ENCODE measurements at regions not wholly inside any gene's neighbourhood (a gene's known extent, or its start where the extent isn't known, plus 50 kb on each side); places are given as distances from the start of the nearest gene placed in this dataset.

GRCh38 chr1:91123773-91124172 is 101.9 kb upstream of the ZNF644 start:
- Histone ChIP-seq H3K27ac (ENCODE audit: insufficient read depth in 1 of 2, low read depth in 1 of 2, low read length in 2 of 2, poor library complexity in 1 of 2, severe bottlenecking in 2 of 2) (no peak overlapping the region), H3K4me3 (ENCODE audit: control insufficient read depth in 1 of 7, extremely low read depth in 1 of 7, insufficient read depth in 4 of 7, low read depth in 2 of 7, low read length in 6 of 7) (no peak overlapping the region), H3K27me3 (replicated peaks in 2 of 5; ENCODE audit: control insufficient read depth in 4 of 5, insufficient read depth in 5 of 5, low read length in 4 of 5) (no peaks in the 10 kb centered on the region), H3K9me3 (ENCODE audit: control extremely low read depth in 1 of 5, control insufficient read depth in 4 of 5, insufficient read depth in 2 of 5, low read depth in 1 of 5, low read length in 4 of 5) (no peaks in the 10 kb centered on the region), H3K36me3 (ENCODE audit: control insufficient read depth in 4 of 4, insufficient read depth in 4 of 4, low read length in 3 of 4) (no peaks in the 10 kb centered on the region), H3K4me1 (ENCODE audit: control extremely low read depth in 1 of 4, control insufficient read depth in 4 of 4, insufficient read depth in 4 of 4, low read length in 3 of 4) (no peaks in the 10 kb centered on the region)
- no peak for DNase-seq
- WGBS (ENCODE audit: insufficient coverage): 81% methylated on average over 4 of the region's 4 CpGs
- POLR2A ChIA-PET: no interaction called here
- CTCF ChIA-PET: interaction anchor here (1.1 kb wide), 1 partner anchor 13 kb away, joined by 3 read pairs; no protein-coding TSS in a partner anchor

- CTCF ChIA-PET: no interaction called here
- WGBS (ENCODE audit: insufficient coverage): no CpG with 5 or more reads among the region's 2 CpGs
These were observed 101.5 kb upstream of the ZNF644 start for GRCh38 chr1:91123319-91123718.

GRCh38 chr1:91122106-91122717 is 100.4 kb upstream of the ZNF644 start:
- no peaks in the 10 kb centered on the region for H3K36me3 ChIP-seq (ENCODE audit: control insufficient read depth in 4 of 4, insufficient read depth in 4 of 4, low read length in 3 of 4)
- H3K27me3 ChIP-seq (replicated peaks in 2 of 5; ENCODE audit: control insufficient read depth in 4 of 5, insufficient read depth in 5 of 5, low read length in 4 of 5): no peaks in the 10 kb centered on the region
- no peaks in the 10 kb centered on the region for H3K4me1 ChIP-seq (ENCODE audit: control extremely low read depth in 1 of 4, control insufficient read depth in 4 of 4, insufficient read depth in 4 of 4, low read length in 3 of 4)
- no peaks in the 10 kb centered on the region for H3K9me3 ChIP-seq (ENCODE audit: control extremely low read depth in 1 of 5, control insufficient read depth in 4 of 5, insufficient read depth in 2 of 5, low read depth in 1 of 5, low read length in 4 of 5)
- no peak overlapping the region for H3K27ac ChIP-seq (ENCODE audit: insufficient read depth in 1 of 2, low read depth in 1 of 2, low read length in 2 of 2, poor library complexity in 1 of 2, severe bottlenecking in 2 of 2)
- CTCF ChIA-PET: no interaction called here
- 100% methylated on average over 2 of the region's 2 CpGs for WGBS (ENCODE audit: insufficient coverage)
- H3K4me3 ChIP-seq (ENCODE audit: control insufficient read depth in 1 of 7, extremely low read depth in 1 of 7, insufficient read depth in 4 of 7, low read depth in 2 of 7, low read length in 6 of 7): no peak overlapping the region
- POLR2A ChIA-PET: no interaction called here
- DNase-seq: no peak

More at GRCh38 chr1:91123319-91123718, 101.5 kb upstream of the ZNF644 start:
- POLR2A ChIA-PET: no interaction called here
- H3K36me3 ChIP-seq (ENCODE audit: control insufficient read depth in 4 of 4, insufficient read depth in 4 of 4, low read length in 3 of 4): no peaks in the 10 kb centered on the region
- no peaks in the 10 kb centered on the region for H3K4me1 ChIP-seq (ENCODE audit: control extremely low read depth in 1 of 4, control insufficient read depth in 4 of 4, insufficient read depth in 4 of 4, low read length in 3 of 4)
- no peaks in the 10 kb centered on the region for H3K27me3 ChIP-seq (replicated peaks in 2 of 5; ENCODE audit: control insufficient read depth in 4 of 5, insufficient read depth in 5 of 5, low read length in 4 of 5)
- no peak for DNase-seq
- no peaks in the 10 kb centered on the region for H3K9me3 ChIP-seq (ENCODE audit: control extremely low read depth in 1 of 5, control insufficient read depth in 4 of 5, insufficient read depth in 2 of 5, low read depth in 1 of 5, low read length in 4 of 5)
- H3K4me3 ChIP-seq (ENCODE audit: control insufficient read depth in 1 of 7, extremely low read depth in 1 of 7, insufficient read depth in 4 of 7, low read depth in 2 of 7, low read length in 6 of 7): no peak overlapping the region
- H3K27ac ChIP-seq (ENCODE audit: insufficient read depth in 1 of 2, low read depth in 1 of 2, low read length in 2 of 2, poor library complexity in 1 of 2, severe bottlenecking in 2 of 2): no peak overlapping the region

GRCh38 chr1:91121366-91121765 is 99.5 kb upstream of the ZNF644 start:
- Histone ChIP-seq H3K36me3 (ENCODE audit: control insufficient read depth in 4 of 4, insufficient read depth in 4 of 4, low read length in 3 of 4) (no peaks in the 10 kb centered on the region), H3K4me1 (ENCODE audit: control extremely low read depth in 1 of 4, control insufficient read depth in 4 of 4, insufficient read depth in 4 of 4, low read length in 3 of 4) (no peaks in the 10 kb centered on the region), H3K27ac (ENCODE audit: insufficient read depth in 1 of 2, low read depth in 1 of 2, low read length in 2 of 2, poor library complexity in 1 of 2, severe bottlenecking in 2 of 2) (no peak overlapping the region), H3K4me3 (ENCODE audit: control insufficient read depth in 1 of 7, extremely low read depth in 1 of 7, insufficient read depth in 4 of 7, low read depth in 2 of 7, low read length in 6 of 7) (no peak overlapping the region), H3K9me3 (ENCODE audit: control extremely low read depth in 1 of 5, control insufficient read depth in 4 of 5, insufficient read depth in 2 of 5, low read depth in 1 of 5, low read length in 4 of 5) (no peaks in the 10 kb centered on the region), H3K27me3 (replicated peaks in 2 of 5; ENCODE audit: control insufficient read depth in 4 of 5, insufficient read depth in 5 of 5, low read length in 4 of 5) (no peaks in the 10 kb centered on the region)
- ChIA-PET POLR2A (no interaction called here), CTCF (no interaction called here)
- DNase-seq: no peak
- 100% methylated on average over 2 of the region's 2 CpGs for WGBS (ENCODE audit: insufficient coverage)

- 100% methylated on average over 1 of the region's 1 CpG for WGBS (ENCODE audit: insufficient coverage)
- Histone ChIP-seq H3K9me3 (ENCODE audit: control extremely low read depth in 1 of 5, control insufficient read depth in 4 of 5, insufficient read depth in 2 of 5, low read depth in 1 of 5, low read length in 4 of 5) (no peaks in the 10 kb centered on the region), H3K27ac (ENCODE audit: insufficient read depth in 1 of 2, low read depth in 1 of 2, low read length in 2 of 2, poor library complexity in 1 of 2, severe bottlenecking in 2 of 2) (no peak overlapping the region), H3K27me3 (replicated peaks in 2 of 5; ENCODE audit: control insufficient read depth in 4 of 5, insufficient read depth in 5 of 5, low read length in 4 of 5) (no peaks in the 10 kb centered on the region), H3K36me3 (ENCODE audit: control insufficient read depth in 4 of 4, insufficient read depth in 4 of 4, low read length in 3 of 4) (no peaks in the 10 kb centered on the region), H3K4me3 (ENCODE audit: control insufficient read depth in 1 of 7, extremely low read depth in 1 of 7, insufficient read depth in 4 of 7, low read depth in 2 of 7, low read length in 6 of 7) (no peak overlapping the region), H3K4me1 (ENCODE audit: control extremely low read depth in 1 of 4, control insufficient read depth in 4 of 4, insufficient read depth in 4 of 4, low read length in 3 of 4) (no peaks in the 10 kb centered on the region)
- ChIA-PET POLR2A (no interaction called here), CTCF (no interaction called here)
- DNase-seq: no peak
These were observed 99.1 kb upstream of the ZNF644 start for GRCh38 chr1:91120936-91121335.

GRCh38 chr1:91120421-91120820 is 98.6 kb upstream of the ZNF644 start:
- WGBS (ENCODE audit: insufficient coverage): no CpG with 5 or more reads among the region's 3 CpGs
- POLR2A ChIA-PET: no interaction called here
- CTCF ChIA-PET: no interaction called here

GRCh38 chr1:91104712-91105111 is 82.9 kb upstream of the ZNF644 start:
- Histone ChIP-seq H3K27me3 (replicated peaks in 2 of 5; ENCODE audit: control insufficient read depth in 4 of 5, insufficient read depth in 5 of 5, low read length in 4 of 5) (peaks cover 5 to 30% (median 10%) of the 10 kb centered on the region in 5 experiments), H3K4me3 (ENCODE audit: control insufficient read depth in 1 of 7, extremely low read depth in 1 of 7, insufficient read depth in 4 of 7, low read depth in 2 of 7, low read length in 6 of 7) (no peak overlapping the region), H3K9me3 (ENCODE audit: control extremely low read depth in 1 of 5, control insufficient read depth in 4 of 5, insufficient read depth in 2 of 5, low read depth in 1 of 5, low read length in 4 of 5) (no peaks in the 10 kb centered on the region), H3K4me1 (ENCODE audit: control extremely low read depth in 1 of 4, control insufficient read depth in 4 of 4, insufficient read depth in 4 of 4, low read length in 3 of 4) (peaks cover 6 to 10% (median 9%) of the 10 kb centered on the region in 4 experiments), H3K36me3 (ENCODE audit: control insufficient read depth in 4 of 4, insufficient read depth in 4 of 4, low read length in 3 of 4) (no peaks in the 10 kb centered on the region), H3K27ac (ENCODE audit: insufficient read depth in 1 of 2, low read depth in 1 of 2, low read length in 2 of 2, poor library complexity in 1 of 2, severe bottlenecking in 2 of 2) (no peak overlapping the region)
- DNase-seq: no peak
- POLR2A ChIA-PET: no interaction called here
- CTCF ChIA-PET: no interaction called here

More at GRCh38 chr1:91120421-91120820, 98.6 kb upstream of the ZNF644 start:
- no peaks in the 10 kb centered on the region for H3K36me3 ChIP-seq (ENCODE audit: control insufficient read depth in 4 of 4, insufficient read depth in 4 of 4, low read length in 3 of 4)
- peak in 2 of 3 donors; percentile 6 to 11 for DNase-seq
- no peaks in the 10 kb centered on the region for H3K27me3 ChIP-seq (replicated peaks in 2 of 5; ENCODE audit: control insufficient read depth in 4 of 5, insufficient read depth in 5 of 5, low read length in 4 of 5)
- no peaks in the 10 kb centered on the region for H3K9me3 ChIP-seq (ENCODE audit: control extremely low read depth in 1 of 5, control insufficient read depth in 4 of 5, insufficient read depth in 2 of 5, low read depth in 1 of 5, low read length in 4 of 5)
- H3K4me1 ChIP-seq (ENCODE audit: control extremely low read depth in 1 of 4, control insufficient read depth in 4 of 4, insufficient read depth in 4 of 4, low read length in 3 of 4): no peaks in the 10 kb centered on the region
- H3K4me3 ChIP-seq (ENCODE audit: control insufficient read depth in 1 of 7, extremely low read depth in 1 of 7, insufficient read depth in 4 of 7, low read depth in 2 of 7, low read length in 6 of 7): no peak overlapping the region
- no peak overlapping the region for H3K27ac ChIP-seq (ENCODE audit: insufficient read depth in 1 of 2, low read depth in 1 of 2, low read length in 2 of 2, poor library complexity in 1 of 2, severe bottlenecking in 2 of 2)

Data from common myeloid progenitor, CD34-positive (primary cell).